ENCODE measurements at regions not wholly inside any gene's neighbourhood (a gene's known extent, or its start where the extent isn't known, plus 50 kb on each side); places are given as distances from the start of the nearest gene placed in this dataset.
A peak's percentile ranks its signal among the peaks of the same experiment; 100 is the strongest.

DNA sequence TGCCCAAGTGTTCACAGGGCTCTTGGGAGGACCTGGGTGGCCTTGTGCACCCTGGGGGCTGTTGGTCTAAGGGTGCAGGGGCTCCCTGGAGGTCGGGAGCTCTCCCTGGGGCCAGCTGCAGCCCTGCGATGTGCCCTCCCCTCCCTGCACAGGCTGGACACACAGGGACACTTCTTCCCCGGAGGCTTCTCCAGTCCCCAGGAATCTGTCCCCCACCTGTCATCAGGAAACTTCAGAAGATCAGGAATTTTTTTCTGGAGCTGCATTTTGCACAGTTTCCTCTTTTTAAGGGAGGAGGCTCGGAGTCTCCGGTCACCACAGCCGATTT, 66.9 kb upstream of the BHLHE23 start:
- Histone ChIP-seq H3K27ac (no peak overlapping the region), H3K4me1 (peaks cover 0 to 10% (median 7%) of the 10 kb centered on the region in 9 donors), H3K4me3 (no peak overlapping the region), H3K27me3 (peaks cover 12 to 66% (median 50%) of the 10 kb centered on the region in 7 donors), H3K36me3 (no peaks in the 10 kb centered on the region), H3K9me3 (peaks cover 0 to 39% (median 17%) of the 10 kb centered on the region in 11 donors)
- WGBS, 2 donors: 59 to 61% methylated on average over 6 of the region's 6 CpGs
- DNase-seq: peak in 1 of 2 donors; percentile 3
- intact Hi-C loops (cut with DNase I): no loop called here
- no peak for ATAC-seq
- TF ChIP-seq, protein P1, sequence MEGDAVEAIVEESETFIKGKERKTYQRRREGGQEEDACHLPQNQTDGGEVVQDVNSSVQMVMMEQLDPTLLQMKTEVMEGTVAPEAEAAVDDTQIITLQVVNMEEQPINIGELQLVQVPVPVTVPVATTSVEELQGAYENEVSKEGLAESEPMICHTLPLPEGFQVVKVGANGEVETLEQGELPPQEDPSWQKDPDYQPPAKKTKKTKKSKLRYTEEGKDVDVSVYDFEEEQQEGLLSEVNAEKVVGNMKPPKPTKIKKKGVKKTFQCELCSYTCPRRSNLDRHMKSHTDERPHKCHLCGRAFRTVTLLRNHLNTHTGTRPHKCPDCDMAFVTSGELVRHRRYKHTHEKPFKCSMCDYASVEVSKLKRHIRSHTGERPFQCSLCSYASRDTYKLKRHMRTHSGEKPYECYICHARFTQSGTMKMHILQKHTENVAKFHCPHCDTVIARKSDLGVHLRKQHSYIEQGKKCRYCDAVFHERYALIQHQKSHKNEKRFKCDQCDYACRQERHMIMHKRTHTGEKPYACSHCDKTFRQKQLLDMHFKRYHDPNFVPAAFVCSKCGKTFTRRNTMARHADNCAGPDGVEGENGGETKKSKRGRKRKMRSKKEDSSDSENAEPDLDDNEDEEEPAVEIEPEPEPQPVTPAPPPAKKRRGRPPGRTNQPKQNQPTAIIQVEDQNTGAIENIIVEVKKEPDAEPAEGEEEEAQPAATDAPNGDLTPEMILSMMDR (IDR thresholded peaks at IDR 0.05): no peak

DNA sequence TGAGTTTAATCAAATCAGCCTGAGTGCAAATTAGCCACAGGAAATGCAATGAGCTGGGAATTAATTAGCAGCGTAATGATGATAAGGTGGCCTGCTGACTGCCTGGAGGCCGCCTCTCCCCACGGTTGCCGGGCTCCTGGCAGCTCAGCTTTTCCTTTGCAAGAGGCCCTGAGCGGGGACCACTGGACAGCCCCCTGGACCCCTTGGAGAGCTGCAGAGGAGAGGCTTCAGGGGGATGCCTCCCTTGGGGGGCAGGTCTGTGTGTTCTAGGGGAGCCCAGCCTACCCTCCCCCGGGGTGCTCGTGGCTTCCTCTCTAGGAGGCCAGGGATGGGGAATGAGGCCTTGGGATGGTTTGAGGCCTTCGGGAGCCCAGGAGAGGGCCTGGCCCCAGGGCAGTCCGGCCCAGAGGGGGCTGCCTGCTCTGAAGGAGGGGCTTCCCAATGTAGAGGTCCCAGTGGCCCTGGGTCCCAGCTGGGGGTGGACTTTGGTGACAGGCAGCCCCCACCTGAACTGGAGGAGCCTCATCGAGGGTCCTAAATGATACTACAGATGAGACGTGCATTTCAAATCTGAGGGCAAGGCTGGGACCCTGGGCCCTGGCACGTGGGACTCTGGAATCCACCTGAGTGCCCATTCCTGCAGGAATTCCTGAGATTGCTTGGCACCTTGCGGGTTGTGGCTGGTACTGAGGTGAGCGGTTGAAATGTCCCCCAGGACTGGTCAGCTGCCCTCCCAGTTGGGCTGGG, 66.4 kb upstream of the BHLHE23 start:
- no peak overlapping the region for H3K27ac ChIP-seq

DNA sequence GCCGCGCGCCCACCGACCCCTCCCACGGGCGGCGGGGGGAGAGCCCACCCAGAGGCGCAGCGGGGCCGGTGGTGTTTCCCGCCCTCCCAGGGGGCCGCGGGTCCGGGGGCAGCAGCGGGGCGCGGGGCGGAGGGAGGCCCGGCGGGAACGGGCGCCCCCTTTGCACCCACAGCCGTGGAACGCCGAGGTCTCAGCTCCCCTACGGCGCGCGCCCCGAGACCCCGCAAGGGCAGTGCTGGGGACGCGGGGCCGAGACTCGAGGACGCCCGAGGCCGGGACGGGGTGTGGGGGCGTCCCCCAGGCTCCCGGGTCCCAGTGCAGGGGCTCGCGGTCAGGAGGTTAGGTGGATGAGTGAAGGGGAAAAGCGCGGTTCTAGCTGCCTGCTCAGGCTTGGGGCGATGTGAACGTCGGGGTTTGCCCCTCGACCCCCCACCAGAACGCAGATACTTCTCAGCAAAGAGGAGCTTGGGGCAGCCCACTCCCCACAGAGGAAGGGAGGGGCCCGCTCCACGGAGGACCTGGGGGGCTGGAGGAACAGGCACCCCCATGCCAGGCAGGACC, 65.5 kb upstream of the BHLHE23 start:
- Histone ChIP-seq H3K36me3 (no peaks in the 10 kb centered on the region), H3K27ac (no peak overlapping the region), H3K4me3 (no peak overlapping the region), H3K4me1 (peaks cover 0 to 10% (median 7%) of the 10 kb centered on the region in 9 donors), H3K27me3 (peaks cover 12 to 68% (median 55%) of the 10 kb centered on the region in 7 donors), H3K9me3 (peaks cover 0 to 25% (median 3%) of the 10 kb centered on the region in 11 donors)
- TF ChIP-seq, protein P1 (IDR thresholded peaks at IDR 0.05): no peak
- intact Hi-C loops (cut with DNase I): no loop called here
- ATAC-seq (no peak), DNase-seq (peak in 1 of 2 donors; percentile 4)
- 5 to 8% methylated on average over 45 to 52 of the region's 52 CpGs for WGBS, 2 donors

More for the DNA sequence above, 66.4 kb upstream of the BHLHE23 start:
- H3K9me3 ChIP-seq: peaks cover 0 to 33% (median 12%) of the 10 kb centered on the region in 11 donors
- DNase-seq (peak in 1 of 2 donors; percentile 1), ATAC-seq (no peak)
- no peak overlapping the region for H3K4me3 ChIP-seq
- WGBS, 2 donors: 46 to 51% methylated on average over 14 of the region's 14 CpGs
- TF ChIP-seq, protein P1 (IDR thresholded peaks at IDR 0.05): no peak
- H3K27me3 ChIP-seq: peaks cover 12 to 68% (median 50%) of the 10 kb centered on the region in 7 donors
- peaks cover 0 to 10% (median 7%) of the 10 kb centered on the region in 9 donors for H3K4me1 ChIP-seq
- intact Hi-C loops (cut with DNase I): no loop called here
- H3K36me3 ChIP-seq: no peaks in the 10 kb centered on the region

DNA sequence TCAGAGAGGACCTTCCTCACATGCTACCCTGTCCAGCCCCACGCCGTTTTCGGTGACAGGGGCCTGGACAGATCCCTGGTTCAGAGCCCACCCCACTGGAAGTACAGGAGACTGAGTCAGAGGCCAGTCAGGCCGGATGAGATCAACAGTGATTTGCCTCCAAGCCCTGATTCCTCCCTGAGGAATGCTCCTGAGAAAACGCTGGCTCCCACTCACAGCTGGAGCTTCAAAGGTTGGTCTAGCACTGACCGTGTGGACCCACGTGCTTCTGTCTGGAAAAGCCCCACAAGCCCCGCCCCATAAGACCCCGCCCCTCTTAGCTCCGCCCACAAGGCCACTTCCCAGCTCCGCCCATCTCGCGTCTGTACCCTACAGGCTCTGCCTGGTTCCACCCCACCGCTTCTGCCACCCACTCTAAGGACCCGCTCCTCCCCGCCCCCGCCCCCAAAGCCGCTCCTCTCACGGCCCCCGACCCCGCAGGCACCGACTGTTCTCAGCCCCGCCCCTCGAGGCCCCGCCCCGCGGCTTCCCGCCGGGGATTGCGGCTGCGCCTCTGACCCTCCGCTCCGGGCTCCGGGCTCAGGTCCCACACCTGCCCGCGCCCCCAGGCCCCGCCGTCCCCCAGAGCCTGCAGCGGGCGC, 64.9 kb upstream of the BHLHE23 start:
- Histone ChIP-seq H3K9me3 (peaks cover 0 to 18% (median 3%) of the 10 kb centered on the region in 11 donors), H3K4me3 (no peak overlapping the region), H3K36me3 (no peaks in the 10 kb centered on the region), H3K27ac (no peak overlapping the region), H3K4me1 (peaks cover 0 to 10% (median 7%) of the 10 kb centered on the region in 9 donors), H3K27me3 (peaks cover 12 to 68% (median 59%) of the 10 kb centered on the region in 7 donors)
- DNase-seq (peak in 1 of 2 donors; percentile 4), ATAC-seq (no peak)
- intact Hi-C loops (cut with DNase I): no loop called here
- TF ChIP-seq, protein P1 (IDR thresholded peaks at IDR 0.05): no peak
- 10% methylated on average over 33 to 40 of the region's 40 CpGs for WGBS, 2 donors

Measured in heart right ventricle (tissue), 16 donors.